GM10266 (cell line): ENCODE measurements at regions not wholly inside any gene's neighbourhood (a gene's known extent, or its start where the extent isn't known, plus 50 kb on each side); places are given as distances from the start of the nearest gene placed in this dataset.

ENCODE experiments used
- DNase-seq: peaks from one replicate; pipeline ENCODE4 v3.0.0; 2012; ENCODE audit errors: extremely low spot score
- CTCF ChIP-seq: IDR thresholded peaks from 2 replicates; pipeline ENCODE4 v1.5.1; 2012; ENCODE audit warnings: mild to moderate bottlenecking, low read depth; ENCODE audit not compliant: control insufficient read depth, insufficient read depth; ENCODE audit errors: missing control alignments

DNA sequence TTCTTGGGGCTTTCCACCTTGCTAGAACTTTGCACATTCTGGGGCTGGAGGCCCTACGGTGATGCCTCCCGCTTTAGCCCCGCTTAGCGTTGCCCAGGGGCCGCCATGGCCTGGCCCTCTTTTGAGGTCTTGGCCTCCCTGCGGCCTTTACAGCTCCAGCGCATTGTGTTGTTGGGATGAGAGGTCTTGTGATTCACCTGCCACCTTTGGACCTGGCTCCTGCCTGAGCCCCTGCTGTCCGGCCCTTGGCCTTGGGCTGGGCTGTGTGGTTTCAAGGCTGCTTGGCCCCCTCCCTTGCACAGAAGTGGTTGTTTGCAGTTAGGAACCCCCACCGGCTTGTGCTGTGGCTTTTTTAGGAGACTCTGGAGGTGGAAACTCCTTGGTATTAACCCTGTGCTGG, 61.0 kb upstream of the CDH4 start:
- TF ChIP-seq CTCF = no peak
- DNase-seq = no peak

DNA sequence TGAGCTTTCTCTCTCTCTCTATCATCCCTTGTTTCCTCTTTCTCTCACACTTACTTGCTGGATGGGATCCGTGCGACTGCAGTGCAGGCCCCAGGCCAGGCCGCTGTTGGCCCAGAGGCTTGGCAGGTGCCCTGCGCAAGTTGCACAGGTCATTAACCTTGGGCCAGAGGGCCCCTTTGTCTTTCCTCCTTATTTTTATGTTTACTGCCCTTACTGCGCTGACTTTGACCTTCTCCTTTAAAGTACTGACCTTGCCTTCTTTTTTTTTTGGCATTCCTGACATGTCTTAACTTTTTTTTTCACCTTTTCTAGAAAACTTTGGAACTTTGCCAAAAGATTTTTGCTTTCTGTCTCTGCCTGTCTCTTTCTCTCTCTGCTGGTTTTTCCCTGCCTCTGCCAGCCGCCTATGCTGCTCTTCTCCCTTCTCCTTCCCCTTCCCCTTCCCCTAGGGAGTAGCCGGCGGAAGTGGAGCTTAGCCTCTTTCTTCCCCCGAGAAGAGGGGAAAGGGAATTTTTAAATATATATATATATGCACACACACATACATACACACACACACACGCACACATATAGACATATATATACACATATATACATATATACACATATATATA, 59.6 kb upstream of the CDH4 start:
- TF ChIP-seq CTCF = no peak
- DNase-seq = no peak

DNA sequence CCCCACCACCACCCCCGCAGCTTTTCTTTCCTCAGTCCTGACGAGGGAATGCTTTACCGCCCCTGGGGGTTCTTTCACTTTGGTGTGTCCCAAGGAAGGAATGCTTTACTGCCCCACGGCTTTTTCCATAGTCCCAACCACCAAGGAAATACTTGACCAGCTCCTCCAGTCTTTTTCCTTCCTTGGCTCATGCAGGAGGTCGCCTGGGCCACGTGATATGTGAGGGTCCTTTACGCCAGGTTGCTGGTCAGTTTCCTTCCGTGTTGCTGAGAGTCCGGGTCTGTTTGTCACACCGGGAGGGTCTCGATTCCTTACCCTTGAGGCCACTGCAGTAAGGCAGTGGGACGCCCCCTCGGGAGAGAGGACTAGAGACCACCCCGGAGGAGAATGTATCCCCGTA, 58.9 kb upstream of the CDH4 start:
- no peak for TF ChIP-seq CTCF
- no peak for DNase-seq
